ENCODE measurements at regions not wholly inside any gene's neighbourhood (a gene's known extent, or its start where the extent isn't known, plus 50 kb on each side); places are given as distances from the start of the nearest gene placed in this dataset.

GRCh38 chr4:72641611-72642010 is 72.6 kb upstream of the ADAMTS3 start:
- TF ChIP-seq POLR2AphosphoS5 (IDR thresholded peaks at IDR 0.05; ENCODE audit: borderline replicate concordance, low read depth, low read length), result no peak
- no peak for TF ChIP-seq EZH2 (IDR thresholded peaks at IDR 0.05)
- no peak for TF ChIP-seq FOXP2 (optimal IDR thresholded peaks at IDR 0.05; ENCODE audit: control extremely low read depth, extremely low read length, insufficient read depth)

Measured in SK-N-MC (cell line).